ENCODE measurements at regions not wholly inside any gene's neighbourhood (a gene's known extent, or its start where the extent isn't known, plus 50 kb on each side); places are given as distances from the start of the nearest gene placed in this dataset.

- Histone ChIP-seq H4K5ac (ENCODE audit: low read depth, low read length) (no peak overlapping the region), H2AK5ac (ENCODE audit: low read depth, low read length) (no peak overlapping the region), H3K4me3 (ENCODE audit: insufficient read depth, low read depth, low read length) (no peak overlapping the region), H2AFZ (replicated peaks; ENCODE audit: low read length, poor library complexity) (no peak overlapping the region), H3K23ac (ENCODE audit: low read depth, low read length) (no peak overlapping the region), H3K27me3 (ENCODE audit: control insufficient read depth, insufficient read depth, low read length) (no peaks in the 10 kb centered on the region), H2BK20ac (ENCODE audit: low read depth, low read length) (no peak overlapping the region), H4K91ac (ENCODE audit: insufficient read depth, low read depth, low read length) (no peak overlapping the region), H3K18ac (ENCODE audit: low read depth, low read length) (no peak overlapping the region), H3K4ac (ENCODE audit: low read depth, low read length) (no peak overlapping the region), H4K8ac (ENCODE audit: low read depth in 2 of 2, low read length in 2 of 2) (no peak overlapping the region), H2BK120ac (ENCODE audit: low read depth, low read length) (no peak overlapping the region), H2AK9ac (replicated peaks; ENCODE audit: low read depth, low read length, poor library complexity) (no peak overlapping the region), H3K9me3 (ENCODE audit: control insufficient read depth, insufficient read depth, low read length) (peaks cover 4% of the 10 kb centered on the region), H3K27ac (ENCODE audit: insufficient read depth, low read length) (no peak overlapping the region), H4K20me1 (ENCODE audit: insufficient read depth, low read length) (no peaks in the 10 kb centered on the region), H3K36me3 (ENCODE audit: control insufficient read depth, insufficient read depth, low read length) (no peaks in the 10 kb centered on the region), H3K79me1 (ENCODE audit: low read depth in 1 of 2, low read length in 2 of 2) (no peaks in the 10 kb centered on the region), H2BK15ac (ENCODE audit: low read depth, low read length) (no peak overlapping the region), H3K9me1 (ENCODE audit: insufficient read depth, low read length) (no peaks in the 10 kb centered on the region), H3K14ac (replicated peaks; ENCODE audit: low read depth, low read length) (no peak overlapping the region), H2BK5ac (ENCODE audit: low read depth, low read length, poor library complexity, severe bottlenecking) (no peak overlapping the region), H3K56ac (ENCODE audit: extremely low read depth, insufficient read depth, low read length) (no peak overlapping the region), H3K9ac (ENCODE audit: low read depth, low read length) (no peak overlapping the region), H3K4me2 (ENCODE audit: low read depth, low read length) (no peak overlapping the region), H3K4me1 (ENCODE audit: control insufficient read depth, insufficient read depth, low read length) (no peaks in the 10 kb centered on the region)
- dilution Hi-C loops (cut with HindIII; ENCODE audit: low sequenced_read_pairs, unreplicated experiment), result no loop called here
- TF ChIP-seq CEBPB (IDR thresholded peaks at IDR 0.05; ENCODE audit: low read depth, low read length) (no peak), BHLHE40 (IDR thresholded peaks at IDR 0.05; ENCODE audit: low read depth, low read length) (no peak), ELK1 (IDR thresholded peaks at IDR 0.05; ENCODE audit: borderline replicate concordance, low read depth, low read length) (no peak), RFX5 (IDR thresholded peaks at IDR 0.05; ENCODE audit: low read depth, low read length) (no peak), FOS (IDR thresholded peaks at IDR 0.05; ENCODE audit: low read depth, low read length) (no peak), CTCF (conservative IDR thresholded peaks at IDR 0.05; ENCODE audit: low read depth, low read length) (no peak), MAFK (IDR thresholded peaks at IDR 0.05; ENCODE audit: low read depth, low read length) (no peak), MXI1 (IDR thresholded peaks at IDR 0.05; ENCODE audit: borderline replicate concordance, low read depth, low read length) (no peak), RAD21 (IDR thresholded peaks at IDR 0.05; ENCODE audit: low read length) (no peak), CHD1 (IDR thresholded peaks at IDR 0.05; ENCODE audit: low read depth, low read length) (no peak), MAZ (IDR thresholded peaks at IDR 0.05; ENCODE audit: borderline replicate concordance, low read depth, low read length) (no peak), RCOR1 (IDR thresholded peaks at IDR 0.05; ENCODE audit: insufficient replicate concordance, low read length) (no peak), POLR2A (IDR thresholded peaks at IDR 0.05; ENCODE audit: low read depth, low read length) (no peak), USF2 (IDR thresholded peaks at IDR 0.05; ENCODE audit: low read depth, low read length) (no peak), NFE2L2 (IDR thresholded peaks at IDR 0.05; ENCODE audit: low read depth, low read length) (no peak)
- no peak for ATAC-seq (ENCODE audit: low read depth)
- CTCF ChIA-PET, result no interaction called here
- POLR2A ChIA-PET (ENCODE audit: unreplicated experiment), result no interaction called here
- in situ Hi-C loops (cut with MboI; ENCODE audit: low sequenced_read_pairs), result no loop called here
- no CpG with 5 or more reads among the region's 2 CpGs for WGBS, 2 experiments (ENCODE audit: extremely low coverage in 2 of 2, insufficient read length in 1 of 2)
- DNase-seq, result no peak
- no TSS peak for BruUV-seq (replicated peaks)
- intact Hi-C loops (cut with micrococcal nuclease), result no loop called here
Observed at GRCh38 chr20:60713396-60713795, 538.7 kb upstream of the CDH4 start.
